ENCODE measurements at regions not wholly inside any gene's neighbourhood (a gene's known extent, or its start where the extent isn't known, plus 50 kb on each side); places are given as distances from the start of the nearest gene placed in this dataset.

- TF ChIP-seq POLR2A (IDR thresholded peaks at IDR 0.05) (no peak), CTCF (IDR thresholded peaks at IDR 0.05 in 4 of 5, conservative IDR thresholded peaks at IDR 0.05 in 1 of 5) (no peak)
Observed at GRCh38 chr1:222339376-222339947, 208.4 kb downstream of the HHIPL2 start.
